BLaER1 treated with 17β-estradiol and CSF1 and Interleukin-3, amounts not matched to agents 10 nM and 100 nM (cell line): ENCODE measurements at regions not wholly inside any gene's neighbourhood (a gene's known extent, or its start where the extent isn't known, plus 50 kb on each side); places are given as distances from the start of the nearest gene placed in this dataset.

Source experiments
- H3K27ac ChIP-seq, 11 experiments: shearing (Covaris generic); formaldehyde crosslinking; 2 replicates each; pipeline ENCODE4 v1.8.1; 2022
- H3K27me3 ChIP-seq, 11 experiments: shearing (Covaris generic); formaldehyde crosslinking; 2 replicates each; pipeline ENCODE4 v1.8.1; 2022
- H3K36me3 ChIP-seq, 11 experiments: shearing (Covaris generic); formaldehyde crosslinking; 2 replicates each; pipeline ENCODE4 v1.8.1; 2022
- H3K4me1 ChIP-seq, 10 experiments: shearing (Covaris generic); formaldehyde crosslinking; 2 replicates each; pipeline ENCODE4 v1.8.1; 2022
- H3K4me2 ChIP-seq, 11 experiments: shearing (Covaris generic); formaldehyde crosslinking; 2 replicates each; pipeline ENCODE4 v1.8.1; 2022
- H3K4me3 ChIP-seq, 10 experiments: shearing (Covaris generic); formaldehyde crosslinking; 2 replicates each; pipeline ENCODE4 v1.8.1; 2022
- H3K9ac ChIP-seq, 11 experiments: shearing (Covaris generic); formaldehyde crosslinking; 2 replicates each; pipeline ENCODE4 v1.8.1; 2022
- H3K9me3 ChIP-seq, 11 experiments: shearing (Covaris generic); formaldehyde crosslinking; replicated peaks in 1 of 11; 2 replicates each; pipeline ENCODE4 v1.8.1; 2022
- H4K20me1 ChIP-seq, 11 experiments: shearing (Covaris generic); formaldehyde crosslinking; 2 replicates each; pipeline ENCODE4 v1.8.1; 2022
- Cebpa-rat ChIP-seq, 11 experiments: shearing (Covaris generic); IDR thresholded peaks; 2 replicates each; pipeline ENCODE4 v1.8.1; 2022

GRCh38 chr1:221940631-221941030 lies 198.7 kb upstream of the DUSP10 start:
- no peaks in the 10 kb centered on the region for H4K20me1 ChIP-seq
- H3K4me1 ChIP-seq: peaks cover 0 to 25% (median 18%) of the 10 kb centered on the region in 10 experiments; a peak in 14 of 20 replicates
- no peak overlapping the region for H3K9ac ChIP-seq
- H3K4me3 ChIP-seq: no peak overlapping the region
- H3K36me3 ChIP-seq: no peaks in the 10 kb centered on the region
- H3K27me3 ChIP-seq: no peaks in the 10 kb centered on the region
- TF ChIP-seq Cebpa-rat (IDR thresholded peaks at IDR 0.05): no peak
- peaks cover 14 to 31% (median 19%) of the 10 kb centered on the region in 11 experiments for H3K9me3 ChIP-seq
- peak overlapping the region in 6 of 11 experiments; percentile 6 to 66 (median 58); a peak in 9 of 22 replicates for H3K4me2 ChIP-seq
- peak overlapping the region in 4 of 11 experiments; percentile 5 to 75 (median 64); a peak in 6 of 22 replicates for H3K27ac ChIP-seq

- Histone ChIP-seq H3K9ac (peak overlapping the region in 2 of 11 experiments; percentile 19 to 53; a peak in 2 of 22 replicates), H3K27me3 (no peaks in the 10 kb centered on the region)
Measured at GRCh38 chr1:221939607-221940006, 197.7 kb upstream of the DUSP10 start.

GRCh38 chr1:221937155-221937953 lies 195.5 kb upstream of the DUSP10 start:
- Histone ChIP-seq H3K4me1 (peaks cover 0 to 25% (median 18%) of the 10 kb centered on the region in 10 experiments; a peak in 14 of 20 replicates), H3K27me3 (no peaks in the 10 kb centered on the region), H4K20me1 (no peaks in the 10 kb centered on the region), H3K36me3 (no peaks in the 10 kb centered on the region), H3K9ac (no peak overlapping the region), H3K9me3 (peaks cover 0 to 13% (median 9%) of the 10 kb centered on the region in 11 experiments; a peak in 11 of 22 replicates), H3K4me2 (no peak overlapping the region), H3K27ac (no peak overlapping the region), H3K4me3 (no peak overlapping the region)
- no peak for TF ChIP-seq Cebpa-rat (IDR thresholded peaks at IDR 0.05)

More at GRCh38 chr1:221939607-221940006, 197.7 kb upstream of the DUSP10 start:
- Histone ChIP-seq H3K9me3 (peaks cover 4 to 21% (median 9%) of the 10 kb centered on the region in 11 experiments; a peak in 21 of 22 replicates), H3K4me3 (no peak overlapping the region), H3K4me1 (peaks cover 0 to 25% (median 18%) of the 10 kb centered on the region in 10 experiments; a peak in 14 of 20 replicates), H3K36me3 (no peaks in the 10 kb centered on the region), H3K27ac (peak overlapping the region in 5 of 11 experiments; percentile 12 to 75 (median 57); a peak in 9 of 22 replicates), H3K4me2 (peak overlapping the region in 8 of 11 experiments; percentile 12 to 66 (median 54); a peak in 15 of 22 replicates), H4K20me1 (no peaks in the 10 kb centered on the region)
- peak in 3 of 11 experiments; percentile 41 to 68 (median 65); a peak in 3 of 22 replicates for TF ChIP-seq Cebpa-rat (IDR thresholded peaks at IDR 0.05)

- H3K4me1 ChIP-seq: peaks cover 0 to 3% (median under 1%) of the 10 kb centered on the region in 10 experiments; a peak in 6 of 20 replicates
- no peaks in the 10 kb centered on the region for H4K20me1 ChIP-seq
- no peak overlapping the region for H3K4me3 ChIP-seq
- no peak overlapping the region for H3K9ac ChIP-seq
- no peak overlapping the region for H3K27ac ChIP-seq
- H3K9me3 ChIP-seq: peaks cover 5 to 13% (median 10%) of the 10 kb centered on the region in 11 experiments; a peak in 12 of 22 replicates
- no peaks in the 10 kb centered on the region for H3K36me3 ChIP-seq
- no peak overlapping the region for H3K4me2 ChIP-seq
- no peak for TF ChIP-seq Cebpa-rat (IDR thresholded peaks at IDR 0.05)
- H3K27me3 ChIP-seq: no peaks in the 10 kb centered on the region
Measured at GRCh38 chr1:221933814-221934213, 191.9 kb upstream of the DUSP10 start.

GRCh38 chr1:221926441-221926840 lies 184.6 kb upstream of the DUSP10 start:
- H3K9ac ChIP-seq: no peak overlapping the region
- H3K27me3 ChIP-seq: no peaks in the 10 kb centered on the region
- no peak overlapping the region for H3K4me2 ChIP-seq
- TF ChIP-seq Cebpa-rat (IDR thresholded peaks at IDR 0.05): no peak
- H3K27ac ChIP-seq: 0 out of 22 replicates have a peak overlapping the region, but pooled peaks of 1 of the 11 experiments have one; percentile 12
- H4K20me1 ChIP-seq: no peaks in the 10 kb centered on the region
- no peaks in the 10 kb centered on the region for H3K36me3 ChIP-seq
- H3K4me3 ChIP-seq: no peak overlapping the region
- peaks cover 0 to 6% (median 5%) of the 10 kb centered on the region in 10 experiments; a peak in 6 of 20 replicates for H3K4me1 ChIP-seq
- peaks cover 0 to 10% (median 0%) of the 10 kb centered on the region in 11 experiments; a peak in 3 of 22 replicates for H3K9me3 ChIP-seq

- Histone ChIP-seq H3K4me2 (peak overlapping the region in 7 of 11 experiments; percentile 15 to 45 (median 26); a peak in 7 of 22 replicates), H3K36me3 (no peaks in the 10 kb centered on the region), H3K27me3 (no peaks in the 10 kb centered on the region), H3K4me3 (no peak overlapping the region), H3K9ac (no peak overlapping the region), H3K27ac (peak overlapping the region in 2 of 11 experiments; percentile 12 to 13; a peak in 3 of 22 replicates), H3K9me3 (peaks cover 0 to 10% (median 0%) of the 10 kb centered on the region in 11 experiments; a peak in 3 of 22 replicates), H3K4me1 (peaks cover 0 to 6% (median 5%) of the 10 kb centered on the region in 10 experiments; a peak in 6 of 20 replicates), H4K20me1 (no peaks in the 10 kb centered on the region)
- no peak for TF ChIP-seq Cebpa-rat (IDR thresholded peaks at IDR 0.05)
Measured at GRCh38 chr1:221925947-221926346, 184.1 kb upstream of the DUSP10 start.

- no peak overlapping the region for H3K9ac ChIP-seq
- no peaks in the 10 kb centered on the region for H3K36me3 ChIP-seq
- H3K27me3 ChIP-seq: no peaks in the 10 kb centered on the region
- TF ChIP-seq Cebpa-rat (IDR thresholded peaks at IDR 0.05): no peak
- H3K4me2 ChIP-seq: no peak overlapping the region
- peaks cover 0 to 6% (median 5%) of the 10 kb centered on the region in 10 experiments; a peak in 6 of 20 replicates for H3K4me1 ChIP-seq
- no peak overlapping the region for H3K27ac ChIP-seq
- H3K9me3 ChIP-seq: peaks cover 0 to 10% (median 0%) of the 10 kb centered on the region in 11 experiments; a peak in 3 of 22 replicates
- no peaks in the 10 kb centered on the region for H4K20me1 ChIP-seq
- H3K4me3 ChIP-seq: no peak overlapping the region
Measured at GRCh38 chr1:221923929-221924598, 182.2 kb upstream of the DUSP10 start.

- Histone ChIP-seq H3K4me2 (0 out of 22 replicates have a peak overlapping the region, but pooled peaks of 1 of the 11 experiments have one; percentile 13), H3K4me1 (peaks cover 0 to 6% (median 5%) of the 10 kb centered on the region in 10 experiments; a peak in 6 of 20 replicates), H3K4me3 (no peak overlapping the region), H3K9ac (no peak overlapping the region), H3K36me3 (no peaks in the 10 kb centered on the region), H3K27me3 (no peaks in the 10 kb centered on the region), H3K9me3 (no peaks in the 10 kb centered on the region), H3K27ac (no peak overlapping the region), H4K20me1 (no peaks in the 10 kb centered on the region)
- no peak for TF ChIP-seq Cebpa-rat (IDR thresholded peaks at IDR 0.05)
Measured at GRCh38 chr1:221921936-221922335, 180.0 kb upstream of the DUSP10 start.
